GM13976 (cell line): ENCODE measurements at regions not wholly inside any gene's neighbourhood (a gene's known extent, or its start where the extent isn't known, plus 50 kb on each side); places are given as distances from the start of the nearest gene placed in this dataset.

Experiments
- DNase-seq: peaks from one replicate; pipeline ENCODE4 v3.0.0; 2012; ENCODE audit warnings: low spot score
- in situ Hi-C: fragments of 300-500 bp; cut with MboI; formaldehyde crosslinking; loops from one replicate; pipeline ENCODE4 v1.12.0; 2022; ENCODE audit warnings: low sequenced_read_pairs, mixed read lengths, inconsistent platforms; ENCODE audit not compliant: unreplicated experiment
- TF ChIP-seq, protein P1 (sequence below): IDR thresholded peaks from 2 replicates; pipeline ENCODE4 v1.5.1; 2012; ENCODE audit warnings: borderline replicate concordance, mild to moderate bottlenecking; ENCODE audit not compliant: insufficient read depth; ENCODE audit errors: extremely low read depth, missing control alignments, control extremely low read depth

DNA sequence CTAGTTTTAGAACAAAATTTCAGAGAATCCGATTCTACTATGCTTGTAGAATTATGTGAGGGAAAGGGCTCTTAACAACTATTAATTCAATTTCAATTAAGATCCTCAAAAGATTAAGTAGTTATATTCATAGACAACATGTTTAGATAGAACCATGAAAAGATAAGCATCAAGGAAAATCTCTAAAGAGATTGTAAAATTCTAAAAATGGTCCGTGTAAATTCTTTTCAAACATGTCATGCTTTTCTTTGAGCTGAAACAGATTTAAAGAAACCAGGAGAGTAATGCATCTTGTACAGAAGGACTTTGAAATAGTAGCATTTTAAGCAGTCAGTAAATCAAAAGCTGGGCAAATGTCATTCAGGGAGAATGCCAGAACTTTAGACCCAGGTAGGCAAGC lies 1080.6 kb upstream of the B3GALT2 start:
- in situ Hi-C loops = no loop called here
- TF ChIP-seq, protein P1, sequence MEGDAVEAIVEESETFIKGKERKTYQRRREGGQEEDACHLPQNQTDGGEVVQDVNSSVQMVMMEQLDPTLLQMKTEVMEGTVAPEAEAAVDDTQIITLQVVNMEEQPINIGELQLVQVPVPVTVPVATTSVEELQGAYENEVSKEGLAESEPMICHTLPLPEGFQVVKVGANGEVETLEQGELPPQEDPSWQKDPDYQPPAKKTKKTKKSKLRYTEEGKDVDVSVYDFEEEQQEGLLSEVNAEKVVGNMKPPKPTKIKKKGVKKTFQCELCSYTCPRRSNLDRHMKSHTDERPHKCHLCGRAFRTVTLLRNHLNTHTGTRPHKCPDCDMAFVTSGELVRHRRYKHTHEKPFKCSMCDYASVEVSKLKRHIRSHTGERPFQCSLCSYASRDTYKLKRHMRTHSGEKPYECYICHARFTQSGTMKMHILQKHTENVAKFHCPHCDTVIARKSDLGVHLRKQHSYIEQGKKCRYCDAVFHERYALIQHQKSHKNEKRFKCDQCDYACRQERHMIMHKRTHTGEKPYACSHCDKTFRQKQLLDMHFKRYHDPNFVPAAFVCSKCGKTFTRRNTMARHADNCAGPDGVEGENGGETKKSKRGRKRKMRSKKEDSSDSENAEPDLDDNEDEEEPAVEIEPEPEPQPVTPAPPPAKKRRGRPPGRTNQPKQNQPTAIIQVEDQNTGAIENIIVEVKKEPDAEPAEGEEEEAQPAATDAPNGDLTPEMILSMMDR = no peak
- DNase-seq = no peak

DNA sequence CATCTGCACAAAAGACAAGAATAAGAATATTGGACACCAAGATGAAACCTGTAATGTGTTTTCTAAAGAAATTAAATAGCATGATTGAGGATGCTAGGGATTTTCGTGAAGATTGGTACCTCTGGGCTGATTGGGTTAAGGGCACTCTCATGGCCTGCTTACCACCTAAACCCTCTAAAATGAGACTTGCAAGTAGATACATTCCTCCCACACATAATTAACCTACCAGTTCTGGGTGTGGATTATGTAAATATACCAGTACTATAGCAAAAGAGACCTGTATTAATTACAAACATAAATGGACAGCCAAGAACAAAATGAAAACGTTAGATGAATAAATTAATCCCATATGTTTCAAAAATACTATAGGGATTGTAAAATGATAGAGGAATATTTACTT lies 1069.6 kb upstream of the B3GALT2 start:
- TF ChIP-seq, protein P1 = no peak
- DNase-seq = no peak
- in situ Hi-C loops = no loop called here

DNA sequence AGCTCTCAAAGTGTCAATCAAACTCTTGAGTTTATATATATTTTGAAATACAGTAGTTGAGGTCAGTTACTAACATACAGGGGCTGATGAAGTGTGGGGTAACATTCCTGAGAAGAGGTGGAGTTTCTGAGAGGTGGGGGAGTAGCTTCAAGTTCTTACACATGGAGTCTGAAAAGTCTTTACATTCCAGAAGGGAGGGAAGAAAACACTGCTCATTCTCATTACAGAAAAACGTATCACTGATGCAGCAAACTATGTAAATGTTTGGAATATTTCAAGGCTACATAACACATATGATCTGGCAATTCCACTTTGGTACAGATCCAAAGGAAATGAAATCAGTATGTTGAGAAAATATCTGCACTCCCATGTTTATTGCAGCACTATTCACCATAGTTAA lies 1065.8 kb upstream of the B3GALT2 start:
- DNase-seq = no peak
- in situ Hi-C loops = no loop called here

DNA sequence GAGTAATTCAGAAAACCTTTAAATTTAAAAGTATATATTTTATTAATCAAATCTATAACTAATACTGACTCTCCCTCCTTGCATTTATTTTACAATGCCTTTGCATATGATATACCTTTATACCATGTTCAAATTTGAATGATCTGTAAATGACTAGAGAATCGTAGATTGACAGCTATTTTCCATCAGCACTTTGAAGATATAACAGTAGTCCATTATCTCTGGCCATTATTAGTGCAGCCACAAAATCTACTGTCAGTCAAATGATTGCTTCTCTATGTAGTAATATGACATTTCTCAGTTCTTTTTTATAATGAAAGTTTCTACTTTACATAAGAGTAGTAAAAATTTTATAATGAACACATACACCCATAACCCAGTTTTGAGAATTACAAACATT lies 1054.8 kb upstream of the B3GALT2 start:
- no peak for DNase-seq
- TF ChIP-seq, protein P1 = no peak

More for the DNA sequence above, 1065.8 kb upstream of the B3GALT2 start:
- TF ChIP-seq, protein P1 = no peak

DNA sequence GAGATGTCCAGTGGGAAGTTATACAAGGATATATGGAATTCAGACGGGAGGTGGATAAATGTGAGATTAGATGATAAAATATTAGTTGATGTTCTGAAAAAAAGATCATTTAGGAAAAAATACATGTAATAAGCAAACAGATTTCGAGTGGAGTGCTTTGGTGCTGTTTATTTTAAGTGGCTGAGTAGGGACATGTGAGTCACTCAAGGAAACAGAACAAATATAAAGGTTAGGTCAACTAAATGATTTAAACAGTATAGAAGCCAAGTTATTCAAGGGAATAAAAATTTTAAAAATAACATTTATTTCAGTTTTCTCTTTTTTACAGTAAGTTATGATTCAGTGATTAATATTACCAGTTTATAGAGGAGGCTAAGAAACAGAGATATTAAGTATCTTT lies 1046.7 kb upstream of the B3GALT2 start:
- TF ChIP-seq, protein P1 = no peak
- in situ Hi-C loops = no loop called here
- DNase-seq = no peak

More for the DNA sequence above, 1054.8 kb upstream of the B3GALT2 start:
- in situ Hi-C loops = no loop called here

DNA sequence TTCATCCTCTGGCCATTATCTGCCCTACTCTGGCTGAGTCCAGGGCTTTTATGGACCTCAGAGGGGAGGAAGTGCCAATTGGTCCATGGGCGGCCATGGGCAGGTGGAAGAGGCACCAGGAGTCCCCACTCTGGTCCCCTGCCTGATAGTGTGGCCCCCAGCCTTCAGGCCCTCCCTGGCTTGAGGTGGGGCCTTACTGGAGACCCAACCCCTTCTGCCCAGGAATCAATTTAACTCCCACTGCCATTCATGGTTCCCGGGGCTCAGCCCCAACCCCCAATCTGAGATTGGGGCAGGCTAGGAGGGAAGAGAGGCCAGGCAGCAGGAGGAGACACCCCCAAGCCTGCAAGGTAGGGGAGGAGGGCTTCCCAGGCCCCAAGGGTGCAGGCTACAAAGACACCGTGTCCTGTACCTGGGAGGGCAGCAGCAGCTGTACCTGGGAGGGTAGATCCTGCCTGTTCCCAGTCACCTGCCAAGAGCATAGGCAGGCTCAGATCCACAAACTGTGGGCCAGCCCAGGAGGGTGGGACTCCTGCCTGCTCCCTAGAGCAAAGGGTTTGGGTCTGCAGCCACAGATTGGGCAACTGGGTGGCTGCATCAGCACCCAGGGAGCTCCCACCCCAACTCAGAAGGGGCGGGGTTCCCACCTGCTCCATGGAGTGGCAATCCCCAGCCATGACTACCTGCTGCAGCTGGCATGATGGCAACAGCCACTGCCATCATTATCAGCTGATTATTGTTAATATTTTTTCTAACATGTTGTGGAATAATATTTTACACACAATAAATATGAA lies 1044.1 kb upstream of the B3GALT2 start:
- TF ChIP-seq, protein P1 = no peak
- in situ Hi-C loops = no loop called here
- DNase-seq = no peak
